GM21529 (cell line): ENCODE measurements at regions not wholly inside any gene's neighbourhood (a gene's known extent, or its start where the extent isn't known, plus 50 kb on each side); places are given as distances from the start of the nearest gene placed in this dataset.

ENCODE experiments used
- ATAC-seq: cut with Tn5 transposase; IDR thresholded peaks from one replicate; pipeline ENCODE4 v1.9.1; 2021; ENCODE audit not compliant: unreplicated experiment

DNA sequence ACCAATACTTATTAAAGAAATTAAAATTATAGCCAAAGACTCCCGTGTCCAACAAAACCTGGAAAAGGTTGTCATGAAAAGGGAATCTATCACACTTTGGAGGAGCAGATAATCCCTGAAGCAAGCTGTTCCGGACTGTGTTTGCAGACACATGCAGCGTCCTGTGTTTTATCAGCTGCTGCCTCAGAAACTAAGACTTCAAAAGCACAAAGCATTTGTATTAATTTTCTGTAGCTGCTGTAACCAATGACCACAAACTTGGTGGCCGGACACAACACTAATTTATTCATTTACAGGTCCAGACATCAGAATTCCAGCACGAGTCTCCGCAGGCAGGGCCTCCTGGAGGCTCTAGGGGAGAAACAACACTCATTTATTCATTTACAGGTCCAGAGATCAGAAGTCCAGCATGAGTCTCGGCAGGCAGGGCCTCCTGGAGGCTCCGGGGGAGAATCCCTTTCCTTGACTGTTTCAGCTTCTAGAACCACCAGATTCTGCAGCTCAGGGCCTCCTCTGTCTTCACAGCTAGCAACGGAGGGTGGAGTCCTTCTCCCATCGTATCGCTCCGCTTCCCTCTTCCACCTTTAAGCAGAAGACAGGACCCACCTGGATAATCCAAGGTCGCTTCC lies 465.3 kb downstream of the BRD1 start:
- no peak for ATAC-seq

DNA sequence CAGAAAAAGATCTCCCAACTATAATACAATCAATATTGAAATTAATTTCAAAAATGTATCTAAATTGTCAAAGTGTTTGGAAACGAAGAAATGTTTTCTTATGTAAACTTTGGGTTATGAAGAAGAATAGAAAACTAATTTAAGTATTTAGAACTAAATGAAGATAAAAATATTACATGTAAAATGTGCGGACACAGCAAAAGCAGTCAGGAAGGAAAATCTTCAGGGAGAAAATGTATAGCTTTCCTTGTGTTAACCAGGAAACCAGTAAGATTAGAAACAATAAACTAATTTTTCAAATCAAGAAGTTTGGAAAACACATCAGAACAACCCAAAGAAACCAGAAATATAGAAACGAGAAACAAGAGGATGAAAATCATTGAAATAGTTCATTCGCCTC lies 466.5 kb downstream of the BRD1 start:
- ATAC-seq, result no peak

- ATAC-seq, result no peak
Measured at GRCh38 chr22:49360746-49361145, 466.9 kb downstream of the BRD1 start.

GRCh38 chr22:49359076-49359475 lies 468.6 kb downstream of the BRD1 start:
- no peak for ATAC-seq

DNA sequence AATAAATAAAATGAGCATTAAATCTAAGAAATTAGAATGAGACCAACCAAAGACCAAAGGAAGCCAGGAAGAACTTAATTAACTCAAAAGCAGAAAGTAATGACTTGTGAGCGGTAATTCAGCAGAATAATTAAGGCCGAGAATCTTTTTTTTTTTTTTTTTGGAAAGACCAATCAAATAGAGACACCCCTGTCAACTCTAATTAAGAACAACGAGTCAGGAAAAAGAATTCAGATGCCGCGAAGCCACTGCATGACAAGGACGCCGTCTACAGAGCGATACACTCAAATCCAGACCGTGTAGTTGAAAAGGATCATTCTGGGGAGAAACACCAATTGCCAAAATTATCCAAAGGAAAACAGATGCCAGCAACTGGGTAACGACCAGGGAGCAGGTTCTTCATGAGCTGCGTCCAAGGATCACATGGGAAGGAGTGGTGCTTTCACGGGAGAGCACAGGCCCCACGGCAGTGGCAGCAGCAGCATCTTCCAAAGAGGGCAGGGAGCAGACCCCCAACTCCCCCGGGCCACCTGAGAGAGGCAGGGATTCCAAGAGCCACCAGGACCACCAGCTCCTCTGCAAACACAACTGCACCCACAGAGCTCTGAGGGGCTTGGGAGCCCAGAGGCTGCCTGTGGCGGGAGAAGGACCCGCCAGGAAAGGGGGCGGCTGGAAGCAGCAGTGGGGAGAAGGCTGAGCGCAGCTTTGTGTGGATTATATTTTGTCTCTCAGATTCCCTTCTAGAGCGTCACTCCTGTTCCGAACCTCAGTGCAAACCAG lies 469.8 kb downstream of the BRD1 start:
- ATAC-seq, result no peak

DNA sequence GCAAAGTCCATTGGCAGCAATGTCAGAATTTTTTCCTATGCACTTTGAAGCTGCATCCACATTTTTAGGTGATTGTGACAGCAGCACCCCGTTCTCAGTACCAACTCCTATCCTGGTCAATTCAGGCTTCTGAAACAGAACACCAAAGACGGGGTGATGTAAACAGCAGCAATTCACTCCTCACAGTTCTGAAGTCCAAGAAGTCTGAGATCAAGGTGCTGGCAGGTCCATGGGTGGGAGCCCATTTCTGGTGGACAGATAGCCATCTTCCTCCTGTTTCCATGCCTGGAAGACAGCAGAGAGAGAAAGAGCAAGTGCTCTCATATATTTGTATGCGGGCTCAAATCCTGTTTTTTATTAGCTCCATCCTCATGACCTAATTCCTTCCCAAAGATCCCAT lies 471.2 kb downstream of the BRD1 start:
- no peak for ATAC-seq

DNA sequence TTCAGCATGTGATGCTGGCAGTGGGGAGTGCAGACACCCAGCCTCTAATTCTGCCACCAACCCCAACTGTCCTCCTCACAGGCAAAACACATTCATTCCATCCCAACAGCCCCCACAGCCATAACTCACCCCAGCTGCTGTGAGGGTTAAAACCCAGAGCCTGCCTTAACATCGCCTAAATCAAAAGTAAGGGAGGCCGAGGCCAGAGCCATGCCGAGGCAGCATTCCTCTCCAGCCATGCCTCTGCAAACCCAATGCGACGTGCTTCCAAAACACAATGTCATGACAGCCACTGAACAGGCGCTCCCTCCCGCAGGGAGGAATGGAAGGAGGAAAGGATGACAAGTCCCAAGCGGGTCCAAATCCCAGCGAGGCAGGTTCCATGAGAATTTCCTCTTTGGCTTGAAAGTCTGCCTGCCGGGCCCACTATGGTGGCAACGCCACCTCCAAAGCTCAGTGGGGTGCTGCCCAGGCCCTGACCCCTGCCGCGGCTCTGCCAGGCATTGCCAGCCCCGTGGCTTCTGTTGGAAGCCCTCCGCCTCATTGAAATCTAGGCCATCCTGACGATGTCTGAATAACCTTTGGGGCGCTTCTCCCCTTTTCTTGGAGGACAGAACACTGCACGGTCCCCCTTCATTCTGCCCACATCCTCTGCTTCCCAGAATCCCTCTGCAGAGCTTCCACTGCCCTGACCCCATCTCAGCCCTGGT lies 472.3 kb downstream of the BRD1 start:
- ATAC-seq, result no peak

DNA sequence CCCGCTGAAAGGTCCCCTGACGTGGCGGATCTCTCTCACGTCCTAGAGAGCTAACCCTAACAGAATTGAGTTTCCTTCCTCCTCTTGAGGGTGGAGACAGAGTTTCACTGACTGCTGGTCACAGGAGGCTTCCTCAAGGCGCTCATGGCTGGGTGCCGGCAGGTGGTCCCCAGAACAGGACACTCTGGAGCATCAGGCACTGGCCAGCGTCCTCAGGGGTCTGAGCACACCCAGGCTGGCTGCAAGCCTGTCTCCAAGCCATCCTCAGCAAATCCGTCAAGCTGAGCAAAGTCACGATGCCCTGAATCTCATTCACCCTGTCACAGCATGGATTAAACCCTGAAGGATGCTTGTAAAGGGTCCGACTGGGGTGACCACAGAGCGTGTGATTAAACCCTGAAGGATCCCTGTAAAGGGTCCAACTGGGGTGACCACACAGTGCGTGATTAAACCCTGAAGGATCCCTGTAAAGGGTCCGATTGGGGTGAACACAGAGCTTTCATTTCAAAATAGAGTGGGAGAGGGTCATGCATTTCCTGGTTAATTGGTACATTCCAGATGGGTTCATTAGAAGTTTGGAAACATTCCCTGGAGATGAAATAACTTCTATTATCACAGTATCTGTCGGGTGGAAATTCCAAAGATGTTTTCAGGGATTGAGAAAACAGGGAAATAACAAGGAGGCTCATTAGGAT lies 473.0 kb downstream of the BRD1 start:
- no peak for ATAC-seq

DNA sequence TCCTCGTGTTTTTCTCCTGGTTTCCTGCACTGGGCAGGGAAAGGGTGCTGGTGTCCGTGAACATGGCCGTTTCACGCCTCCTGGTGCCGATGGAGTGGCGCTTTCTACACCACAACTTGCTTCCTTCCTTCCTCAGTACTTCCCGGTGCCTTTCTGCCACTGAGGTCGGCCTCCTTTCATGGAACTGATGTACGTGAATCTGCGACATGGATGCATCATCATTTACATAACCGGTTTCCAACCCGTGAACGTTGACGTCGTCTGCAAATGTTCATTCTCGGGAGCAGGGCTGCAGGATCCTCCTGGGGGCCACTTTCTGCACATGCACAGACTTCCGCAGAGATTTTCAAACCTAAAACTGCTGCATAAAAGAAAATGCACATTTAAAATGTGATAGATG lies 474.4 kb downstream of the BRD1 start:
- ATAC-seq, result no peak

- ATAC-seq, result no peak
Measured at GRCh38 chr22:49352361-49353169, 475.1 kb downstream of the BRD1 start.

DNA sequence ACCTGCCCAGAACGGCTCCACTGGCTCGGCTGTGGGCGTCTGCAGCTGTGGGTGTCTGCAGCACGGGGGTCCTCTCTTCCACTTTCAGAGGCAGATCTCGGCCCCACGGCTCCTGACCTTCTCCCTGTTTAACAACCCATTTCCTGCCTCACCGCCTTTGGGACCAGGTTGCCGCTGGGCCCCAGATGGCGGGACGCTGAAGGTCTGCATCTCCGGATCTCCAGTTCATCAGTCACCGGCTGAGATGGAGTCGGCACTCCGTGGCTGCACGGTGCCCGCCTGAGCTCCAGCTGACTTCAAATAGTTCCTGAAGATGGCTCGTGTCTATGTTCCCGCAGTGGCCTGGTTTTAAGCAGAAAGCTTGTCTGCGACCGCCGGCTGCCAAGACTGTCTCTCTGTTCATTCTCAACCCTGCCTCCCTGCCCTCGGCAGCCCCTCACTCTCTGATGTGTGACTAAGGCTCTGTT lies 475.9 kb downstream of the BRD1 start:
- no peak for ATAC-seq

DNA sequence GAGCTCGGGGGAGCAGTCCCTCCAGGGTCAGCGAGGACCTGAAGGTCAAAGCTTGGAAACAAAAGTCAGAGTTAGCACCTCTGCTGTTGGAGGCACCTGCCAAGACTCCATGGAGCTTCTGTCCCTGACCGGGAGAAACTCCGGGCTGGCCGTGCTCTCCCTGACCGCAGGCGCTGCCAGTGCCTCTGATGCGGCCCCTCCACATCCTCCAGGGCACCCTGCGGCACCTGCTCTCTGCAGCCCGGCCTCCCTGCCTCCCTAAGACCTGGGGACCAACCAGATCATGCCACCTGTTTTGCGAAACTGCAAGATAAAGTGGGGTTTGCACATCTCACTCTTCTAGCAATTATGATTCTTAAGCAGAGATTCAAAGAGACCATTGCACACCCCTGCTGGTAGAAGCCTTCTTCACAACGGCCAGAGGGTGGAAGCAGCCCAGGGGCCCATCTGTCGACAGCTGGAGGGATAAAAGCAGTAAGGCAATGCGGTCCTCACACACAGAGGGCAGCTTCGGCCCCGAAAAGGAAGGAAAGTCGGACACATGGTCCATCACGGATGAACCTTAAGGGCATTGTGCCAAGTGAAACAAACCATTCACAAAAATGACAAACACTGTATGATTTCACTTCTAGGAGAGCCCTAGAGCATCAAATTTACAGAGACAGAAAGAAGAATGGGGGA lies 477.1 kb downstream of the BRD1 start:
- ATAC-seq, result no peak

GRCh38 chr22:49349841-49350381 lies 477.8 kb downstream of the BRD1 start:
- ATAC-seq, result no peak

DNA sequence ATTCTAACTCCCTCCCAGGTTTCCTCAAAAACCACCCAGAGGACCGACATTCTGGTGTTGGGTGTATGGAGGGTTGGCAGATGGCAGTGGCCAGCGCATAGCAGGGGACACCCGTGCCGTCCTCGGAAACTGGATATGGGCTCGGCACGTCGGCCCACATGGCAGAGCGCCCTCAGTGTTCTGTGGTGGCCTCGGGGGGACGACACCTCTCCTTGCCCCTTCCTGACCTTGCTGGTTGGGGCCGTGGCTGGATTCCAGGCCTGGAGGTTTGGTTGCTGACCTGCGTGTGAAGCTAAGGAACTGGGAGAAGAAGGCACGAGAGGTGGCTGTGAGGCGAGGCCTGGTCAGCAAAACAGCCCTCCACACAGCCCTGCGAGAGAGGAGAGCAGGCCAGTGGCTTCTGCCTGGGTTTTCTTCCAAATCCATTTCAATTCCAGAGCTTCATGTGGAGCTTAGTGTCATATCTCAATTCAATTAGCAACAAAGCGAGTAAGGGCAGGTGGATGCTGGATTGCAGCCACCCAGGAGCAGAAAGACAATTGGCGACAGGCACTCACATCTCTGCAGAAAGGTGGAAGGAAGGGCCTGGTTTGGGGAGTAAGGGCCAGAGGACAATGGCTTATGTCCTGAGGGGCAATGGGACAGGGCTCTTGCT lies 478.4 kb downstream of the BRD1 start:
- ATAC-seq, result no peak

- no peak for ATAC-seq
Measured at GRCh38 chr22:49348631-49349030, 479.0 kb downstream of the BRD1 start.

GRCh38 chr22:49347376-49347775 lies 480.3 kb downstream of the BRD1 start:
- no peak for ATAC-seq

- no peak for ATAC-seq
Measured at GRCh38 chr22:49345896-49346295, 481.8 kb downstream of the BRD1 start.

GRCh38 chr22:49344656-49345055 lies 483.0 kb downstream of the BRD1 start:
- no peak for ATAC-seq

- ATAC-seq, result no peak
Measured at GRCh38 chr22:49344161-49344560, 483.5 kb downstream of the BRD1 start.
